ENCODE measurements at regions not wholly inside any gene's neighbourhood (a gene's known extent, or its start where the extent isn't known, plus 50 kb on each side); places are given as distances from the start of the nearest gene placed in this dataset.

GRCh38 chr5:30548580-30549305, 644.7 kb upstream of the CDH6 start:
- peak; percentile 51; the same call in 1 of the 2 replicates for TF ChIP-seq FOXM1 (IDR thresholded peaks at IDR 0.05; ENCODE audit: borderline replicate concordance, low read depth)
- TF ChIP-seq USF1 (IDR thresholded peaks at IDR 0.05), result no peak
- no peak for TF ChIP-seq CEBPB (IDR thresholded peaks at IDR 0.05)
- no peak for TF ChIP-seq EGR1 (IDR thresholded peaks at IDR 0.05)
- TF ChIP-seq TEAD4 (IDR thresholded peaks at IDR 0.05), result peak; percentile 56
- TF ChIP-seq MAX (IDR thresholded peaks at IDR 0.05), result no peak
- TF ChIP-seq NFIC (IDR thresholded peaks at IDR 0.05), result peak; percentile 68
- no peak for TF ChIP-seq REST (IDR thresholded peaks at IDR 0.05; ENCODE audit: low read depth)
- TF ChIP-seq ZBTB7A (IDR thresholded peaks at IDR 0.05; ENCODE audit: low read depth), result no peak
- TF ChIP-seq TAF1 (IDR thresholded peaks at IDR 0.05; ENCODE audit: low read depth), result no peak
- TF ChIP-seq TCF12 (IDR thresholded peaks at IDR 0.05; ENCODE audit: low read depth), result no peak
- TF ChIP-seq EP300 (IDR thresholded peaks at IDR 0.05; ENCODE audit: borderline replicate concordance), result peak; percentile 51; the same call in 1 of the 2 replicates
- TF ChIP-seq CREB1 (IDR thresholded peaks at IDR 0.05; ENCODE audit: low read depth), result no peak
- TF ChIP-seq YY1 (IDR thresholded peaks at IDR 0.05; ENCODE audit: low read depth), result no peak
- TF ChIP-seq RAD21 (IDR thresholded peaks at IDR 0.05; ENCODE audit: low read depth), result no peak

- TF ChIP-seq TAF1 (IDR thresholded peaks at IDR 0.05; ENCODE audit: low read depth) (no peak), CREB1 (IDR thresholded peaks at IDR 0.05; ENCODE audit: low read depth) (no peak), TCF12 (IDR thresholded peaks at IDR 0.05; ENCODE audit: low read depth) (no peak), TEAD4 (IDR thresholded peaks at IDR 0.05) (no peak)
Observed at GRCh38 chr5:30540150-30540549, 653.3 kb upstream of the CDH6 start.

GRCh38 chr5:30539004-30539634, 654.4 kb upstream of the CDH6 start:
- TF ChIP-seq TEAD4 (IDR thresholded peaks at IDR 0.05), result 0 out of 2 replicates have a peak, but pooled peaks have one; percentile 17
- TF ChIP-seq EP300 (IDR thresholded peaks at IDR 0.05; ENCODE audit: borderline replicate concordance), result no peak
- TF ChIP-seq CEBPB (IDR thresholded peaks at IDR 0.05), result peak; percentile 42
- TF ChIP-seq RAD21 (IDR thresholded peaks at IDR 0.05; ENCODE audit: low read depth), result no peak
- TF ChIP-seq REST (IDR thresholded peaks at IDR 0.05; ENCODE audit: low read depth), result no peak
- no peak for TF ChIP-seq FOXM1 (IDR thresholded peaks at IDR 0.05; ENCODE audit: borderline replicate concordance, low read depth)
- no peak for TF ChIP-seq TAF1 (IDR thresholded peaks at IDR 0.05; ENCODE audit: low read depth)

GRCh38 chr5:30525353-30525752, 668.1 kb upstream of the CDH6 start:
- TF ChIP-seq REST (IDR thresholded peaks at IDR 0.05; ENCODE audit: low read depth) (no peak), TAF1 (IDR thresholded peaks at IDR 0.05; ENCODE audit: low read depth) (no peak), EGR1 (IDR thresholded peaks at IDR 0.05) (no peak), TEAD4 (IDR thresholded peaks at IDR 0.05) (no peak), YY1 (IDR thresholded peaks at IDR 0.05; ENCODE audit: low read depth) (no peak), FOXM1 (IDR thresholded peaks at IDR 0.05; ENCODE audit: borderline replicate concordance, low read depth) (no peak), RAD21 (IDR thresholded peaks at IDR 0.05; ENCODE audit: low read depth) (no peak), NFIC (IDR thresholded peaks at IDR 0.05) (no peak), CEBPB (IDR thresholded peaks at IDR 0.05) (no peak), ZBTB7A (IDR thresholded peaks at IDR 0.05; ENCODE audit: low read depth) (no peak), CREB1 (IDR thresholded peaks at IDR 0.05; ENCODE audit: low read depth) (no peak)

GRCh38 chr5:30524428-30524827, 669.1 kb upstream of the CDH6 start:
- TF ChIP-seq CEBPB (IDR thresholded peaks at IDR 0.05) (no peak), NFIC (IDR thresholded peaks at IDR 0.05) (no peak), TCF12 (IDR thresholded peaks at IDR 0.05; ENCODE audit: low read depth) (no peak), USF1 (IDR thresholded peaks at IDR 0.05) (no peak), EGR1 (IDR thresholded peaks at IDR 0.05) (no peak)

All from Ishikawa (cell line).